HCT116 (cell line): ENCODE measurements at regions not wholly inside any gene's neighbourhood (a gene's known extent, or its start where the extent isn't known, plus 50 kb on each side); places are given as distances from the start of the nearest gene placed in this dataset.

Experiments used
- ATAC-seq: fragments of 200-7000 bp; cut with Tn5 transposase; 2 replicates; pipeline ENCODE4 v1.9.1; 2020; ENCODE audit warnings: mild to moderate bottlenecking, moderate library complexity
- BruUV-seq: library from RNA; stranded (reverse); fragments of 400-500 nt; replicated peaks from 2 replicates; lab custom pipeline; 2021; lab: Mats Ljungman, UMichigan
- CTCF ChIA-PET: fragments of 300-600 bp; sonication (Branson Sonifier 250); formaldehyde crosslinking; loops from one replicate; lab custom pipeline; 2021; ENCODE audit warnings: antibody characterized with exemption; lab: Charles Lee
- POLR2A ChIA-PET: fragments of 300-600, 350-600 bp; sonication (Branson Sonifier 250); formaldehyde crosslinking; loops from one replicate; lab custom pipeline; 2021; ENCODE audit warnings: antibody characterized with exemption; lab: Charles Lee
- RAD21 ChIA-PET, 2 experiments: fragments of 300-600 bp; sonication (Branson Sonifier 250); formaldehyde crosslinking; loops; one replicate each; lab custom pipeline; 2023; ENCODE audit warnings: low total read pairs in 2 of 2; ENCODE audit not compliant: uncharacterized antibody in 2 of 2, unreplicated experiment in 2 of 2, low non-redundant PET in 1 of 2; lab: Charles Lee
- DNase-seq: peaks from one replicate; pipeline ENCODE4 v3.0.0-alpha.2; 2010; ENCODE audit warnings: low read depth, low spot score
- H2AFZ ChIP-seq: fragments of 200-600 bp; shearing (Covaris generic), sonication (generic); 2 replicates; pipeline ENCODE4 v1.6.1; 2017; ENCODE audit warnings: low read depth, mixed run types, mixed read lengths, antibody characterized with exemption, low read length; ENCODE audit not compliant: poor library complexity, severe bottlenecking
- H3K27ac ChIP-seq: 2 replicates; pipeline ENCODE4 v1.5.1; 2012; ENCODE audit warnings: low read depth, low read length
- H3K27me3 ChIP-seq: fragments of 200-600 bp; sonication (generic); 2 replicates; pipeline ENCODE4 v1.6.1; 2016; ENCODE audit warnings: mixed run types, low read length, mixed read lengths; ENCODE audit not compliant: insufficient read depth
- H3K36me3 ChIP-seq, 2 experiments: fragments of 200-500 bp in 1 of 2; fragments of 200-600 bp in 1 of 2; sonication (Bioruptor generic) in 1 of 2; sonication (generic) in 1 of 2; 2 replicates each; pipeline versions ENCODE4 v1.5.1 to v1.6.1; 2014 to 2016; ENCODE audit warnings: low read length in 2 of 2, inconsistent platforms in 1 of 2, mixed read lengths in 1 of 2, mixed run types in 1 of 2; ENCODE audit not compliant: insufficient read depth in 2 of 2, control insufficient read depth in 1 of 2
- H3K4me1 ChIP-seq, 2 experiments: fragments of 200-600 bp in 1 of 2; sonication (generic) in 1 of 2; 2 replicates each; pipeline versions ENCODE4 v1.5.1 to v1.6.1; 2012 to 2017; ENCODE audit warnings: low read length in 2 of 2, inconsistent platforms in 1 of 2, mild to moderate bottlenecking in 1 of 2, mixed read lengths in 1 of 2, mixed run types in 1 of 2, moderate library complexity in 1 of 2; ENCODE audit not compliant: insufficient read depth in 2 of 2, control insufficient read depth in 1 of 2
- H3K4me2 ChIP-seq: fragments of 200-600 bp; sonication (generic); 2 replicates; pipeline ENCODE4 v1.6.1; 2017; ENCODE audit warnings: mixed run types, low read length, mixed read lengths
- H3K4me3 ChIP-seq, 2 experiments: fragments of 200-600 bp in 1 of 2; sonication (generic) in 1 of 2; replicated peaks in 1 of 2; 2 replicates each; pipeline ENCODE4 v1.5.1; 2011 to 2016; ENCODE audit warnings: low read length in 2 of 2, control low read depth in 1 of 2, low read depth in 1 of 2, mild to moderate bottlenecking in 1 of 2, mixed read lengths in 1 of 2, mixed run types in 1 of 2
- H3K79me2 ChIP-seq: fragments of 200-600 bp; sonication (generic); 2 replicates; pipeline ENCODE4 v1.6.1; 2017; ENCODE audit warnings: mild to moderate bottlenecking, mixed run types, low read length, moderate library complexity, mixed read lengths; ENCODE audit not compliant: insufficient read depth
- H3K9ac ChIP-seq: fragments of 200-600 bp; sonication (generic); 2 replicates; pipeline ENCODE4 v1.6.1; 2016; ENCODE audit warnings: low read length, mixed read lengths
- H3K9me2 ChIP-seq: fragments of 200-600 bp; sonication (generic), shearing (Covaris generic); 2 replicates; pipeline ENCODE4 v1.6.1; 2017; ENCODE audit warnings: mixed run types, mild to moderate bottlenecking, moderate library complexity; ENCODE audit not compliant: insufficient read depth
- H3K9me3 ChIP-seq, 2 experiments: fragments of 200-500 bp in 1 of 2; fragments of 200-600 bp in 1 of 2; sonication (Bioruptor generic) in 1 of 2; sonication (generic) in 1 of 2; 2 replicates each; pipeline ENCODE4 v1.6.1; 2014 to 2017; ENCODE audit warnings: low read length in 2 of 2, mixed read lengths in 2 of 2, inconsistent platforms in 1 of 2, low read depth in 1 of 2, mild to moderate bottlenecking in 1 of 2, mixed run types in 1 of 2, moderate library complexity in 1 of 2; ENCODE audit not compliant: control insufficient read depth in 1 of 2, insufficient read depth in 1 of 2
- H4K20me1 ChIP-seq: fragments of 200-600 bp; sonication (generic), shearing (Covaris generic); 2 replicates; pipeline ENCODE4 v1.6.1; 2017; ENCODE audit warnings: mixed run types, mild to moderate bottlenecking, moderate library complexity; ENCODE audit not compliant: insufficient read depth
- CEBPB ChIP-seq: IDR thresholded peaks from 2 replicates; pipeline ENCODE4 v1.6.1; 2012; ENCODE audit warnings: low read depth
- CTCF ChIP-seq, 3 experiments: fragments of 200-600 bp in 1 of 3; sonication (generic) in 1 of 3; IDR thresholded peaks in 2 of 3; conservative IDR thresholded peaks in 1 of 3; 2 replicates each; pipeline ENCODE4 v1.5.1; 2012 to 2017; ENCODE audit warnings: low read depth in 2 of 3, low read length in 2 of 3, antibody characterized with exemption in 1 of 3, borderline replicate concordance in 1 of 3, control low read depth in 1 of 3, mild to moderate bottlenecking in 1 of 3, mixed read lengths in 1 of 3, mixed run types in 1 of 3, moderate library complexity in 1 of 3; ENCODE audit not compliant: insufficient read depth in 1 of 3
- EZH2 ChIP-seq: fragments of 200-600 bp; sonication (generic); IDR thresholded peaks from 2 replicates; pipeline ENCODE4 v1.6.1; 2017; ENCODE audit warnings: antibody characterized with exemption, mixed run types
- JUND ChIP-seq: IDR thresholded peaks from 2 replicates; pipeline ENCODE4 v1.6.1; 2012
- MAX ChIP-seq: IDR thresholded peaks from 2 replicates; pipeline ENCODE4 v1.6.1; 2012
- REST ChIP-seq: IDR thresholded peaks from 2 replicates; pipeline ENCODE4 v1.6.1; 2012; ENCODE audit warnings: low read depth
- SIN3A ChIP-seq: IDR thresholded peaks from 2 replicates; pipeline ENCODE4 v1.6.1; 2012; ENCODE audit warnings: low read depth
- intact Hi-C: fragments of 100-400 bp; cut with micrococcal nuclease; formaldehyde crosslinking; loops from 2 replicates; pipeline ENCODE4 v1.10.0; 2022

- DNase-seq (no peak), ATAC-seq (no peak)
- Histone ChIP-seq H3K4me2 (no peak overlapping the region), H3K4me3 (no peak overlapping the region), H3K9ac (no peak overlapping the region), H3K4me1 (no peaks in the 10 kb centered on the region), H2AFZ (no peak overlapping the region), H3K27me3 (peaks cover 21% of the 10 kb centered on the region), H3K36me3 (no peaks in the 10 kb centered on the region), H3K9me2 (no peaks in the 10 kb centered on the region), H3K9me3 (no peaks in the 10 kb centered on the region), H3K27ac (no peak overlapping the region), H4K20me1 (no peaks in the 10 kb centered on the region), H3K79me2 (no peaks in the 10 kb centered on the region)
- TF ChIP-seq REST = no peak
- TF ChIP-seq EZH2 = no peak
- no peak for TF ChIP-seq SIN3A
- TF ChIP-seq JUND = no peak
- CTCF ChIA-PET = no interaction called here
- BruUV-seq = no TSS peak
- intact Hi-C loops = no loop called here
- RAD21 ChIA-PET = no interaction called here
- POLR2A ChIA-PET = no interaction called here
Measured at GRCh38 chr20:24731312-24731711, 217.8 kb upstream of the CST7 start.

GRCh38 chr20:24732076-24732475 is 217.0 kb upstream of the CST7 start:
- Histone ChIP-seq H3K4me1 (no peaks in the 10 kb centered on the region), H3K79me2 (no peaks in the 10 kb centered on the region), H3K9ac (no peak overlapping the region), H3K27ac (no peak overlapping the region)
- POLR2A ChIA-PET = no interaction called here
- no peak for ATAC-seq
- TF ChIP-seq CTCF (IDR thresholded peaks at IDR 0.05 in 2 of 3, conservative IDR thresholded peaks at IDR 0.05 in 1 of 3; ENCODE audit: borderline replicate concordance in 1 of 3, insufficient read depth in 1 of 3, low read depth in 2 of 3, low read length in 2 of 3) = no peak
- TF ChIP-seq MAX = no peak
- no peak for TF ChIP-seq CEBPB
- no peak for TF ChIP-seq JUND
- TF ChIP-seq, all 23 proteins: peak for 0
- CTCF ChIA-PET = no interaction called here
- Histone ChIP-seq H3K36me3 (no peaks in the 10 kb centered on the region), H3K4me3 (no peak overlapping the region), H2AFZ (no peak overlapping the region), H3K27me3 (peaks cover 18% of the 10 kb centered on the region), H3K9me2 (no peaks in the 10 kb centered on the region), H3K9me3 (no peaks in the 10 kb centered on the region), H3K4me2 (no peak overlapping the region), H4K20me1 (no peaks in the 10 kb centered on the region)
- RAD21 ChIA-PET = no interaction called here
- DNase-seq = no peak
- BruUV-seq = no TSS peak
- intact Hi-C loops = no loop called here
